Body of pancreas (tissue), 4 donors: ENCODE measurements at regions not wholly inside any gene's neighbourhood (a gene's known extent, or its start where the extent isn't known, plus 50 kb on each side); places are given as distances from the start of the nearest gene placed in this dataset.

Experiments used
- POLR2A ChIP-seq, 3 donors: fragments of 450-650 bp; IDR thresholded peaks; one replicate each; pipeline ENCODE4 v1.6.1; 2016; ENCODE audit warnings: antibody characterized with exemption in 3 of 3, mild to moderate bottlenecking in 2 of 3
- TF ChIP-seq, protein P1 (sequence below), 7 experiments: fragments of 450-650 bp in 4 of 7; fragments of 200-600 bp in 3 of 7; sonication (generic) in 3 of 7; IDR thresholded peaks; one replicate each; pipeline ENCODE4 v1.5.1; 2016 to 2019; ENCODE audit warnings: antibody characterized with exemption in 7 of 7

DNA sequence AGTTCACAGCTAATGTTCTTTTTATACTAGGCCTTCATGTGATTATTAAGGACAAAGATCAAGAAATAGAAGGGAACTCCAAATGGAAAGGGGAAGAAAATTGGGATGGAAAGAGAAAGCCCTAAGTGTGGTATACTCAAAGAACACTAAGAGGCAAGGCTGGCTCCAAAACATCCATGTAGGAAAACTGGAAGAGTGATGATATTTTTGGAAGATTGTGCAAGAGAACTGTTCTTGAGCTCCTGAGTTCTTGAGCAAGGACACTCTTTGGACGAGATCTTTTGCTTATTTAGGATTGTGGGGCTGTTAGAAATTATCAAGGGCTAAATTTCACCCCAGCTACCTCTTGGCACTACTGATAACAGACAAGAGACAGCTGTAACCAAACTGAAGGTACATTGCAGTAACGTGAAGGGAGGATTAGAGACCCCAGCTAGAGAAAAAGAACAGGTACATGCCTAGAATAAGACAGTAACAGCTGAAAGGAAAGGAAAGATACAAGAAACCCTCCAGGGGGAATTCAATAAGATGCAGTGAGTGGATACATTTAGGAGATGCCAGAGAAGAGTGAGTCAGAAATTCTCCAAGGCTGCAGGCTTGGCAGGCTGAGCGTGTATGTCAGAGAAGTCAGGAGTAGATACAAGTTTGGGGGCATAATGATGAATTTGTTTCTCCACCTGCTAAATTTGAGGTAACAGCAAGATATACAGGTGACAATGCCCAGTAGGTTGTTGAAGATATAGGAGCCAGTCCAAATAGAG is 69.7 kb downstream of the CBLN4 start:
- TF ChIP-seq POLR2A (IDR thresholded peaks at IDR 0.05) = no peak
- TF ChIP-seq, protein P1, sequence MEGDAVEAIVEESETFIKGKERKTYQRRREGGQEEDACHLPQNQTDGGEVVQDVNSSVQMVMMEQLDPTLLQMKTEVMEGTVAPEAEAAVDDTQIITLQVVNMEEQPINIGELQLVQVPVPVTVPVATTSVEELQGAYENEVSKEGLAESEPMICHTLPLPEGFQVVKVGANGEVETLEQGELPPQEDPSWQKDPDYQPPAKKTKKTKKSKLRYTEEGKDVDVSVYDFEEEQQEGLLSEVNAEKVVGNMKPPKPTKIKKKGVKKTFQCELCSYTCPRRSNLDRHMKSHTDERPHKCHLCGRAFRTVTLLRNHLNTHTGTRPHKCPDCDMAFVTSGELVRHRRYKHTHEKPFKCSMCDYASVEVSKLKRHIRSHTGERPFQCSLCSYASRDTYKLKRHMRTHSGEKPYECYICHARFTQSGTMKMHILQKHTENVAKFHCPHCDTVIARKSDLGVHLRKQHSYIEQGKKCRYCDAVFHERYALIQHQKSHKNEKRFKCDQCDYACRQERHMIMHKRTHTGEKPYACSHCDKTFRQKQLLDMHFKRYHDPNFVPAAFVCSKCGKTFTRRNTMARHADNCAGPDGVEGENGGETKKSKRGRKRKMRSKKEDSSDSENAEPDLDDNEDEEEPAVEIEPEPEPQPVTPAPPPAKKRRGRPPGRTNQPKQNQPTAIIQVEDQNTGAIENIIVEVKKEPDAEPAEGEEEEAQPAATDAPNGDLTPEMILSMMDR (IDR thresholded peaks at IDR 0.05) = no peak
